ENCODE measurements at regions not wholly inside any gene's neighbourhood (a gene's known extent, or its start where the extent isn't known, plus 50 kb on each side); places are given as distances from the start of the nearest gene placed in this dataset.

DNA sequence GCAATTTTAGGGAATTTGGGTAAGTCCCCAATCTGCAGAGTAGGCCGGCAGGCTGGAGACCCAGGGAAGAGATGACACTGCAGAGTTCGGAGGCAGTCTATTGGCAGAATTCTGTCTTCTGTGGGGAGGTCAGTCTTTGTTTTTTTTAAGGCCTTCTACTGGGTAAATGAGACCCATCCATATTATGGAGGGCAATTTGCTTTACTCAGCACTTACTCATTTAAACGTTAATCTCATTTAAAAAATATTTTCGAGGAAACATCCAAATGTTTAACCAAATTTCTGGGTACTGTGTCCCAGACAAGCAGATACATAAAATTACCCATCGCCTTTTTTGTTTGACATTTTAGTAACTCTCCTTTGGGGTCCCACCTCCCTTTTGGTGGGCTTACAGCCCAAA is 139.5 kb downstream of the IRS1 start:
- Mint-ChIP-seq H3K27me3 (peaks cover 6 to 21% of the 10 kb centered on the region in 2 donors), H3K9me3 (no peaks in the 10 kb centered on the region), H3K4me1 (peaks cover 0 to 2% (median 0%) of the 10 kb centered on the region in 3 donors), H3K36me3 (no peaks in the 10 kb centered on the region), H3K27ac (no peak overlapping the region), H3K4me3 (no peak overlapping the region)
- no peaks in the 10 kb centered on the region for H3K9me3 ChIP-seq (ENCODE audit: low read length)
- H3K4me3 ChIP-seq (ENCODE audit: low read length), result no peak overlapping the region
- DNase-seq, result no peak
- ChIA-PET CTCF (no interaction called here), POLR2A (no interaction called here)
- no peaks in the 10 kb centered on the region for H3K4me1 ChIP-seq (ENCODE audit: insufficient read depth, low read length)
- no peaks in the 10 kb centered on the region for H3K27me3 ChIP-seq (ENCODE audit: insufficient read depth, low read length, poor library complexity, severe bottlenecking)
- H3K36me3 ChIP-seq (ENCODE audit: insufficient read depth, low read length), result no peaks in the 10 kb centered on the region
- H3K27ac ChIP-seq (ENCODE audit: low read depth, low read length), result no peak overlapping the region

DNA sequence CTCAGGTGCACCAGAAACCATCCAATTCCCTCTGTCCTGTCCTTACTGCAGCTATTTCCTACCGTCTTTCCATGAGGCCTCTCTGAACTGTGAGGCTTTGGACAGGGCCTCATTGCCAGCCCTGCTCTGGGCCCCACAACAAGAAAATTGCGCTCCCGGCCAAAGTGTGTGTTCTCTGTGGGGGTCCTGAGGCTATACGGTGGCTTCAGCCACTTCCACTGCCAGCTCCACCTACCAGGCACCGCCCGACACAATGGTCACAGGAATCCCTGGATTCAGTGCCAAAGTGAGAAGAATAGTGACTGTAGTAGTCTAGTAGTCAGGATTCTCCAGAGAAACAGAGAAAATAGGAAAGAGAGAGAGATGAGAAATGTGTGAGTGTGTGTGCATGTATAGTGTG is 140.2 kb downstream of the IRS1 start:
- Histone ChIP-seq H3K27ac (ENCODE audit: low read depth, low read length) (no peak overlapping the region), H3K4me3 (ENCODE audit: low read length) (no peak overlapping the region), H3K27me3 (ENCODE audit: insufficient read depth, low read length, poor library complexity, severe bottlenecking) (no peaks in the 10 kb centered on the region), H3K4me1 (ENCODE audit: insufficient read depth, low read length) (no peaks in the 10 kb centered on the region), H3K9me3 (ENCODE audit: low read length) (no peaks in the 10 kb centered on the region), H3K36me3 (ENCODE audit: insufficient read depth, low read length) (no peaks in the 10 kb centered on the region)
- ChIA-PET POLR2A (no interaction called here), CTCF (no interaction called here)
- no peak for DNase-seq
- Mint-ChIP-seq H3K9me3 (no peaks in the 10 kb centered on the region), H3K4me1 (peaks cover 0 to 2% (median 0%) of the 10 kb centered on the region in 3 donors), H3K36me3 (no peaks in the 10 kb centered on the region), H3K27ac (no peak overlapping the region), H3K27me3 (peaks cover 3 to 15% of the 10 kb centered on the region in 2 donors), H3K4me3 (no peak overlapping the region)

DNA sequence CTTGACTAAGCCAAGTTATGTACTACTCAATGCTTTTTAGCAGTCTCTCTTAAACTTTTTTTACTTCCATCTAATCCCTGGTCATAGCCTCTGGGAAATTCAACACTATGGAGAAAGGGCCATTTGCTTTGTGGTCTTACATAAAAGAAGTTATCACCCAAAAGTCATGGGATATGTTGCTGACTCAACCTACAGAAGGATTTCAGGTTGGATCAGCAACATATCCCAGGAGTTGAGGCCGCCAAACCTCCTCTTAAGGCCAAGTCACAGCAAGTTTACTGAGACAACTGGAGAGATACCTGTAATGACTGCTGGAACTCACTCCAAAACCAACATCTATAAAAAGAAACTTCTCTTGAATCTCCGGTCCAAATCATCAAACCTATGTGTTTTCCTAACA is 141.1 kb downstream of the IRS1 start:
- DNase-seq, result no peak
- Mint-ChIP-seq H3K9me3 (no peaks in the 10 kb centered on the region), H3K27me3 (peaks cover 3 to 10% of the 10 kb centered on the region in 2 donors), H3K4me1 (peaks cover 0 to 2% (median 0%) of the 10 kb centered on the region in 3 donors), H3K4me3 (no peak overlapping the region), H3K27ac (no peak overlapping the region), H3K36me3 (no peaks in the 10 kb centered on the region)
- H3K27ac ChIP-seq (ENCODE audit: low read depth, low read length), result no peak overlapping the region
- no peaks in the 10 kb centered on the region for H3K36me3 ChIP-seq (ENCODE audit: insufficient read depth, low read length)
- no peak overlapping the region for H3K4me3 ChIP-seq (ENCODE audit: low read length)
- H3K4me1 ChIP-seq (ENCODE audit: insufficient read depth, low read length), result no peaks in the 10 kb centered on the region
- ChIA-PET CTCF (no interaction called here), POLR2A (no interaction called here)
- H3K9me3 ChIP-seq (ENCODE audit: low read length), result no peaks in the 10 kb centered on the region
- H3K27me3 ChIP-seq (ENCODE audit: insufficient read depth, low read length, poor library complexity, severe bottlenecking), result no peaks in the 10 kb centered on the region

DNA sequence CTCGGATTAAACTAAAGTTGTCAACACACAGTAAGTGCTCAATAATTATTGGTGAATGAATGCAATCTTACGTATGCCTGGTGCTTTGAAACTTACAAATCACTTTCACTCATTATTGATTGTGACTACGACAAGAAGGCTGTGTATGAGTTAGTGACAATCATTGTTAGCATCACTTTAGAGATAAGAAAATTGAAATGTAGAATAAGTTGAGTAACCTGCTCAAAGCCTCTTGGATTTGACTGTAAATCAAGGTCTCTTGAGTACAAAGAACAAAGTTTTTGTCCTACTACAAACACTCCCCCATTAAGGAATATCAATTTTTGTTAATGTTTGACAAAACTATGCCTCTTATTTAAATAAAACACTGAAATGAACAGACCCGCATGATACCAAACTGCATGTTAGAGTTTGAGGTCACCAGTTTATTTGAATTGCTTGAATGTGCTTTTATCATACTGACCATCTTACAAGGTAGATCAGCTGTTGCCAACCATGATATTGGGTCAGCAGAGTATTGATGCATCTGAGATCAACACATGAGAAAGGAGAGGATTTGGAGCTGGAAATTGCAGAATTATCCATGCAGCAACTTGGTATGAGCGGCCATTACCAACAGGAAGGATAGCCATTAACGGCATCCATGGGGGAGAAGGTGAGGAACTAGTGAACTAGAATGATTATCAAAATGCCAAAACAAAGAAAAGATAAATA is 142.1 kb downstream of the IRS1 start:
- Histone ChIP-seq H3K27ac (ENCODE audit: low read depth, low read length) (no peak overlapping the region), H3K4me3 (ENCODE audit: low read length) (no peak overlapping the region), H3K9me3 (ENCODE audit: low read length) (no peaks in the 10 kb centered on the region), H3K27me3 (ENCODE audit: insufficient read depth, low read length, poor library complexity, severe bottlenecking) (no peaks in the 10 kb centered on the region), H3K36me3 (ENCODE audit: insufficient read depth, low read length) (no peaks in the 10 kb centered on the region), H3K4me1 (ENCODE audit: insufficient read depth, low read length) (no peaks in the 10 kb centered on the region)
- Mint-ChIP-seq H3K36me3 (no peaks in the 10 kb centered on the region), H3K9me3 (no peaks in the 10 kb centered on the region), H3K27me3 (peaks cover 3 to 6% of the 10 kb centered on the region in 2 donors), H3K4me3 (no peak overlapping the region), H3K4me1 (peaks cover 0 to 2% (median 0%) of the 10 kb centered on the region in 3 donors), H3K27ac (no peak overlapping the region)
- ChIA-PET POLR2A (no interaction called here), CTCF (no interaction called here)
- no peak for DNase-seq

DNA sequence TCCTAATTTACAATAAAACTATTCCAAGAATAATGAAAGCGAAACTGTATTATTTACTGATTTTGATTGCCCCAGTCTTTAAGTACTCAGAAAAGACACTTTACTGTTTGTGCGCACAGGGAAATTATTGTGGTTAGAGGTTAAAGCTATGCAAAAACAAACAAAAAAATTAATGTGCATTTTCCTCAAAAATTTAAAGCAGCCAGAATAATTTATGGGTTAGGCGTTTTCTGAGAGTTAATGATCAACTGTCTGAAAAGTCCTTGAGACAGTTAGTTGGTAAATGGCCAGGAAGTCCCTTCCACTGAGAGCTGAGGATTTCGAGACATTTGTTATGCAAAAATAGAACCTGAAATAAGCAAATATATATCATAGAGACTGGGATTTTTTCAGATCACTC is 143.3 kb downstream of the IRS1 start:
- CTCF ChIA-PET, result no interaction called here

DNA sequence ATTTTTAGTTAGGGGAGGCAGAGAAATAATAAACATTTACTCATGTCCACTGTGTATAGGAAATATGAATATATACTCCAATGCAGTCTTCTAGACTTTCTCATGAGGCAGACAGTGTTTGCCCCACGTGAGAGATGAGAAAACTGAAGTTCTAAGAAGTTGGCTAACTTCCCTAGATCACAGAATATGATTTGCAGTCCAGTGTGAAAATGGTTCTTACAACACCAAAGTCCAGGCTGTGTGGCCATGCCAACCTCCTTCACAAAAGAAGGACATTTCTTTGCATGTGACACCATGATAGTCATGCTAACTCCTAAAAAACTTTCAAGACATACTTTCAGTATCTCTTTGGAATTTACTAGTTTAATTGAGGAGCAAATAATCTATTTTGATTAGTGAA is 143.7 kb downstream of the IRS1 start:
- no peaks in the 10 kb centered on the region for H3K36me3 ChIP-seq (ENCODE audit: insufficient read depth, low read length)
- DNase-seq, result no peak
- H3K27me3 ChIP-seq (ENCODE audit: insufficient read depth, low read length, poor library complexity, severe bottlenecking), result no peaks in the 10 kb centered on the region
- H3K4me1 Mint-ChIP-seq, result peaks cover 2 to 10% (median 4%) of the 10 kb centered on the region in 3 donors
- no peaks in the 10 kb centered on the region for H3K9me3 ChIP-seq (ENCODE audit: low read length)
- CTCF ChIA-PET, result no interaction called here
- POLR2A ChIA-PET, result no interaction called here
- H3K36me3 Mint-ChIP-seq, result no peaks in the 10 kb centered on the region
- H3K27ac ChIP-seq (ENCODE audit: low read depth, low read length), result no peak overlapping the region
- no peak overlapping the region for H3K27ac Mint-ChIP-seq
- H3K27me3 Mint-ChIP-seq, result no peaks in the 10 kb centered on the region
- H3K4me3 ChIP-seq (ENCODE audit: low read length), result no peak overlapping the region
- no peak overlapping the region for H3K4me3 Mint-ChIP-seq
- H3K4me1 ChIP-seq (ENCODE audit: insufficient read depth, low read length), result peaks cover 2% of the 10 kb centered on the region
- H3K9me3 Mint-ChIP-seq, result no peaks in the 10 kb centered on the region

More for the DNA sequence above, 143.3 kb downstream of the IRS1 start:
- POLR2A ChIA-PET, result no interaction called here
- no peak overlapping the region for H3K4me3 Mint-ChIP-seq
- no peaks in the 10 kb centered on the region for H3K36me3 Mint-ChIP-seq
- H3K27ac Mint-ChIP-seq, result no peak overlapping the region
- no peaks in the 10 kb centered on the region for H3K36me3 ChIP-seq (ENCODE audit: insufficient read depth, low read length)
- peaks cover 0 to under 1% of the 10 kb centered on the region in 2 donors for H3K27me3 Mint-ChIP-seq
- no peaks in the 10 kb centered on the region for H3K27me3 ChIP-seq (ENCODE audit: insufficient read depth, low read length, poor library complexity, severe bottlenecking)
- H3K4me3 ChIP-seq (ENCODE audit: low read length), result no peak overlapping the region
- H3K9me3 Mint-ChIP-seq, result no peaks in the 10 kb centered on the region
- no peak for DNase-seq
- no peaks in the 10 kb centered on the region for H3K4me1 ChIP-seq (ENCODE audit: insufficient read depth, low read length)
- peaks cover 0 to 5% (median 2%) of the 10 kb centered on the region in 3 donors for H3K4me1 Mint-ChIP-seq
- no peaks in the 10 kb centered on the region for H3K9me3 ChIP-seq (ENCODE audit: low read length)
- H3K27ac ChIP-seq (ENCODE audit: low read depth, low read length), result no peak overlapping the region

DNA sequence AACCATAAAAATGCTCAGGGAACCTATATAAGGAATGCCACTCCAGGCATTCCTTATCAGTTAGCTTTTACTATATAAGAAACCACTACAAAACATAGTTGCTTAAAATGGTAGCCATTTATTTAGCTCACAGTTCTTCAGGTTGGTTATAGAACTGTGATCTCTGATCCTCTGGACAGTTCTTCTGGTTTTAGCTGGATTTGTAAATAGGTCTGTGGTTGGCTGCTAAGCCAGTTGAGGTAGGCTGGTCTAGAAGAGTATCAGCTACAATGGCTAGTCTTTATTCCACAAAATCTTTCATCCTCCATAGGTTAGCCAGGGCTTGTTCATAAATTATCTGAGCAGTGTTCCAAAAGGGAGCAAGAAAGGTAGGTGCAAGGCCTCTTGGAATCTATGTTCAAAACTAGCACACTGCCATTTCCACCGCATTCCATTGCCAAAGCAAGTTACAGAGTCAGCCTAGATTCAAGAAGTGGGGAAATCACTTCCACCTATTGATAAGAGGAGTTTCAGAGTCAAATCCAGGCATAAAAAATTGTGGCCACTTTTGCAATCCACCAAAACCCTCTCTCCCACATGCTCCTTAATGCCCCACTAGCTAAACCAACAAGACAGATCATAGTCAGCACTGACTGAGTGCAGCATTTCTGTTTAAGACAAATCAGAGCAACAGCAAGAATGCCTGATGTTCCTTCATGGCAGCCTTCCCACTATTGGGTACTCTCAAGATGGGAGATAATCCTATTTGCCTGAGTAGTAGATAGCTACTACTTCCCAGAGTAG is 146.4 kb downstream of the IRS1 start:
- Mint-ChIP-seq H3K4me3 (no peak overlapping the region), H3K27me3 (peaks cover 0 to 4% of the 10 kb centered on the region in 2 donors), H3K27ac (no peak overlapping the region), H3K36me3 (peaks cover 0 to 16% (median 4%) of the 10 kb centered on the region in 3 donors), H3K4me1 (peaks cover 13 to 24% (median 18%) of the 10 kb centered on the region in 3 donors), H3K9me3 (peaks cover 0 to 11% (median 6%) of the 10 kb centered on the region in 5 donors)
- H3K27me3 ChIP-seq (ENCODE audit: insufficient read depth, low read length, poor library complexity, severe bottlenecking), result no peaks in the 10 kb centered on the region
- ChIA-PET POLR2A (no interaction called here), CTCF (no interaction called here)
- H3K4me3 ChIP-seq (ENCODE audit: low read length), result no peak overlapping the region
- no peaks in the 10 kb centered on the region for H3K9me3 ChIP-seq (ENCODE audit: low read length)
- peaks cover 18% of the 10 kb centered on the region for H3K4me1 ChIP-seq (ENCODE audit: insufficient read depth, low read length)
- no peak for DNase-seq
- no peaks in the 10 kb centered on the region for H3K36me3 ChIP-seq (ENCODE audit: insufficient read depth, low read length)
- H3K27ac ChIP-seq (ENCODE audit: low read depth, low read length), result no peak overlapping the region

DNA sequence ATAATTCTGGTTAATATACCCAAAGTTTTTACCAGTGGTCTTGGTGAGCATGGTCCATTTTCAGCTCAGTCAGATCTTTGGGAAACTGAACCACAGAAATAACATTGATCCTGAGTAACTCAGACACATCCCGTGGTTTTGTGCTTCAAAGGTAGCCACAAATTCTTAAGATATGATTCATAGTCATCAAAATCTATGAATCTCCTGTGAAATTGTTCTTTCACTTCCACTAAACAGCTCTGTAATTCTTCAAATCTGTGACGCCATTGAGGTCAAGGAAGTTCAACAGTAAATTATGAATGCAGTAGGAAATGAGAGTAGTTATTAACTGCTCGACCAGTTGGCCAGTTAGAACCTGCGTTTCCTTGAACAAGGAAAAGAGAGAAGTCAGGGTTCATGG is 147.3 kb downstream of the IRS1 start:
- peaks cover 18% of the 10 kb centered on the region for H3K4me1 ChIP-seq (ENCODE audit: insufficient read depth, low read length)
- no peak for DNase-seq
- Mint-ChIP-seq H3K9me3 (peaks cover 0 to 11% (median 6%) of the 10 kb centered on the region in 5 donors), H3K27me3 (peaks cover 0 to 5% of the 10 kb centered on the region in 2 donors), H3K4me1 (peaks cover 13 to 24% (median 18%) of the 10 kb centered on the region in 3 donors), H3K4me3 (no peak overlapping the region), H3K27ac (peak overlapping the region in 1 of 8 donors; percentile 16), H3K36me3 (peaks cover 0 to 16% (median 4%) of the 10 kb centered on the region in 3 donors)
- no peaks in the 10 kb centered on the region for H3K36me3 ChIP-seq (ENCODE audit: insufficient read depth, low read length)
- H3K27me3 ChIP-seq (ENCODE audit: insufficient read depth, low read length, poor library complexity, severe bottlenecking), result no peaks in the 10 kb centered on the region
- ChIA-PET CTCF (no interaction called here), POLR2A (no interaction called here)
- H3K27ac ChIP-seq (ENCODE audit: low read depth, low read length), result no peak overlapping the region
- H3K9me3 ChIP-seq (ENCODE audit: low read length), result no peaks in the 10 kb centered on the region
- no peak overlapping the region for H3K4me3 ChIP-seq (ENCODE audit: low read length)

Measured in CD8-positive, alpha-beta memory T cell (primary cell).